GM19324 (cell line): ENCODE measurements at regions not wholly inside any gene's neighbourhood (a gene's known extent, or its start where the extent isn't known, plus 50 kb on each side); places are given as distances from the start of the nearest gene placed in this dataset.

ENCODE experiments used
- ATAC-seq: cut with Tn5 transposase; IDR thresholded peaks from one replicate; pipeline ENCODE4 v1.9.1; 2021; ENCODE audit warnings: mild to moderate bottlenecking, moderate library complexity; ENCODE audit not compliant: unreplicated experiment, low FRiP score

GRCh38 chr1:168913711-168914463, 184.9 kb upstream of the DPT start:
- no peak for ATAC-seq

GRCh38 chr1:168917309-168917708, 188.3 kb upstream of the DPT start:
- no peak for ATAC-seq

- no peak for ATAC-seq
These were observed 188.7 kb upstream of the ATP1B1 start for GRCh38 chr1:168917796-168918195.

DNA sequence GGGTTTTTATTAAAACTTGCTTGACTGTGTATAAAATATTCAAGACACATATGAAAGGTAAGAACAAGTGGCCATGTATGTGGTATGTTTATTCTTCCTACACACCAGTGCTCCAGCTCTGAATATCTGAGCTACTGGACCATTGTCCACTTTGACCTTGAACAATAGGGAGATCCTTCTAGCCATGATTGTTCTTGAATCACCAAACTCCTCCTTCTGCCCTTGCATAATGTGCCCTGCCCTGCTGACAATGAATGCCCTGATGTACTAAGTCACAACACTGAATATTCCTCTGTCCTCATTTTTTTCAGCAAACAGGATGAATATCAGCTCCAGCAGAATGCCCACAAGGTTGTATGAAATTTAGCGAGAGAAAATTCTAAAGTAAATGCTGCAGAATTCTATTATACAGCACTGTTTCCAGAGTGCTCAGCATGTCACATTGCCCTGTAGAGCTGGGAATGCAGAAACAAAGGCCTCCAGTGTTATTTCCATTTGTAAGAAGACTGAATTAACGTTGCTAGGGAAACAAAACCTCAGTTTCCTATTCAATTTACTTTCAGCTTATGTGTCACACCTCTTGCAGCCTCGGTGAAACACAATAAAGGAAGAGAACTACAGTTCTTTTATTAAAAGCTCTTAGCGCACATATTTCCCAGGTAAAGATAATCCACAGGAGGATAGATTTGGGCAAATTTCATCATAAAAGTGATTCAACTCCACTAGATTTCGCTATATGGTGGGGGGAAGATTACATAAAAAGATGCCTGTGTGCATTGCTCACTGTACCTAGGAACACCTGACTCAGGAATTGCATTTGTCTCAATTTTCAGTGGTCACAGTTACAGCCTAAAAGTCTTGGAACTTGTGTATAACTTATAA, 187.4 kb upstream of the ATP1B1 start:
- no peak for ATAC-seq

DNA sequence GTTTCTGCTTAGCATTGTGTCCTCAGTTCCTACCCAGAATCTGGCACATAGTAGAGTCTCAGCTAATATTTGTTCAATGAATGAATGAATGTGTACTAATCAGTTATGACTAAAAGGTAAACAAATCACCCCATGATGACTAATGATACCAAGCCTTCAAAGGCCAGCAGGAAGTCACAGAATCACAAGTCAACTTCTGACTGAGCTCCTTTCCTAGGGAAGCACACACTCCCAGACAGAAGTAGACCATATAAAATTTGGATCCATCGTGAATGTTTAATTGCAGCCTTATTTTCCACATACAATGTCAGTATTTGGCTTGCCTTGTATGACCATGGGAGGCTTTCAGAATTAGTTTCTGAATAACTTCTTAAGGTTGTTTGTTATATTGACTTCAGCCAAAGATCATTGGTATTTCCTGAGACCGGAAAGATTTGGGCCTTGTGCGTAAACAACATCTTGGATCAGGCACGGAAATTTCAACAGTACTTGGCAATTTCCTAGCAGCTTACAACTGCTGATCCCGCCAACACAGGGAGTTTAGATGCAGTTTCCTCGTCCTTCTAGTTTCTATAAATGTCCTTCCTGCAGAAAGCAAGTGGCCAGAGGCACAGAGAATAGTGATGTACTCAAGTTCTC, 185.9 kb upstream of the ATP1B1 start:
- ATAC-seq, result no peak

- no peak for ATAC-seq
These were observed 184.9 kb upstream of the ATP1B1 start for GRCh38 chr1:168921629-168922028.

- ATAC-seq, result no peak
These were observed 182.9 kb upstream of the ATP1B1 start for GRCh38 chr1:168923521-168924136.

DNA sequence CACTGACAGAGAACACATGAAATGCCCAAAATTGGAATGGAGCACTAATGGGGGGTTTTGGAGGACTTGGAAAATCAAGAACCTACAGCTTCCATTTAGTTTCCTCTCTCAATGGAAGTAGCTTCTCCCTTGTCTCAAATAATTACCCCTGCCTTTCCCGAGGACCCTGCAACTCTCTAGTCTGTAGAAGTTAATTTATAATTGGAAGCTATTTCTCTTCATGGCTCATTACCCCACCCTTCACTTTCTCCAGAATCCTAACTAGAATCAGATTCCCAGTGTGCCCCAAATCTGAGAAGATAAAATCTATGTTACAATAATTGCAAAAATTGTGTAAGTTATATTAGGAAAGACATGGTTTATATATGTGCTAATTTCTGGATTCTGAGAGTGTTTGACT, 181.5 kb upstream of the ATP1B1 start:
- ATAC-seq, result no peak

DNA sequence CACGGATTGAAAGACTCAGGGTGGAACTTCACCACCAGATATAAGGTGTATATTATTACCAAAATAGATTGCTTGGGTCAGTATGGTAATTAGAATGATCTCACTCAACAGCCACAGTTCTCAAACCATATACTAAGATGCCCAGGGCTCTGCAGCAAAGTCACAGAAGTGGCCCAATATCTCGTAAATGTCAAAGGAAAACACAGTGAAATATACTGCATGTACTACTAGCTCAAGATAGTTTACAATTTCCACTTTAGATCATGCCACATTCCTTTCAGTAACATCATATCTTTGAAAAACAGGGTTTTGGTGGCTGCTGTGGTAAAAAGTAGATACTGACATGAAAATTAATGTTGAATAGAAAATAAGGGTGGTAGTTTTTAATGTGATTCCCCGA, 180.3 kb upstream of the ATP1B1 start:
- ATAC-seq, result no peak

DNA sequence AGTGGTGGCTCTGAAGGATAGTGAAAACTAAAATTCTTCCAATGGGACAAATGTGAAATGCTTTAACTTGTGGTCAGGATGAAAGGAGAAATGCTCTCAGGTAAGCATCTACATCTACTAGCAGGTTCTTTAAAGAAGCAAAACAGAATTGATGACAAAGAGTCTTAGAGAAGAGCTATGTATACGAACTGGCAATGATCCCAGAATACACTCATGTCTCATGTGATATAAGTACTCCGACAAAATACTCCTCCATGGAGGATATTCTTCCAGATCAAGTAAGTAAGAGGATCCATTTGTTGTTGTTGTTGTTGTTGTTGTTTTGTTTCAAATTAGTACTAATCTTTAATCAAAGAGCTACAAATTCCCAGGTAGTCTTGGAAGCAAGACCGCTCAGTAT, 174.0 kb upstream of the ATP1B1 start:
- no peak for ATAC-seq

DNA sequence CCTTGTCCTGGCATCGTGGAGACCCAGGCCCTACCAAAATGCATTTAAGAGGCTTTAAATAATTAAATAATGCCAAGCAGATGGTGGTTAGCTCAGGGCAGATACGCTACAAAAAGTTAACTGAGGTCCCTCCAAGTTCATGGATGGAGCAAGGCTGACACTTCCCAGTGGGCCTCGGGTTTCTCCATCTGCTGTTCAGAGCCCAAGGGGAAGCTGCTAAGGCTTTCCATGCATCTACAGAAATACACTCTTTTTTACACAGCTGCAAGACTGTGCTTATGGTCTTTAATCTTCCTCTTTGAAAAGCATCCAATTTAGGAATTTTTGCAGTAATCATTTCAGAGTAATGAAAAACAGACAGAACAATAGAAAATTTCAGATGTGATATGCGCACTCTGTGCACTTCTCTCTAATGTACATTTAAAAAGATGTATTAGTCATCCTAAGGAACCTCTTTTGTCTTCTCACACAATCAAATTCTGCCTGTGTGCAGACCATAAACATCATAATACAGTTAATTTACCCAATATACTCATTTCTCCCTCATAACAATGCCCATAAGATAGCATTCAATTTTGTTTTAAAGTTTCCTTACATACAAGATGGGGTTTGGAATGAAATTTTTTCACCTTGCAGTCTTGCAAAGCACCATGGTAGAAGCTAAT, 173.2 kb upstream of the ATP1B1 start:
- ATAC-seq, result no peak

DNA sequence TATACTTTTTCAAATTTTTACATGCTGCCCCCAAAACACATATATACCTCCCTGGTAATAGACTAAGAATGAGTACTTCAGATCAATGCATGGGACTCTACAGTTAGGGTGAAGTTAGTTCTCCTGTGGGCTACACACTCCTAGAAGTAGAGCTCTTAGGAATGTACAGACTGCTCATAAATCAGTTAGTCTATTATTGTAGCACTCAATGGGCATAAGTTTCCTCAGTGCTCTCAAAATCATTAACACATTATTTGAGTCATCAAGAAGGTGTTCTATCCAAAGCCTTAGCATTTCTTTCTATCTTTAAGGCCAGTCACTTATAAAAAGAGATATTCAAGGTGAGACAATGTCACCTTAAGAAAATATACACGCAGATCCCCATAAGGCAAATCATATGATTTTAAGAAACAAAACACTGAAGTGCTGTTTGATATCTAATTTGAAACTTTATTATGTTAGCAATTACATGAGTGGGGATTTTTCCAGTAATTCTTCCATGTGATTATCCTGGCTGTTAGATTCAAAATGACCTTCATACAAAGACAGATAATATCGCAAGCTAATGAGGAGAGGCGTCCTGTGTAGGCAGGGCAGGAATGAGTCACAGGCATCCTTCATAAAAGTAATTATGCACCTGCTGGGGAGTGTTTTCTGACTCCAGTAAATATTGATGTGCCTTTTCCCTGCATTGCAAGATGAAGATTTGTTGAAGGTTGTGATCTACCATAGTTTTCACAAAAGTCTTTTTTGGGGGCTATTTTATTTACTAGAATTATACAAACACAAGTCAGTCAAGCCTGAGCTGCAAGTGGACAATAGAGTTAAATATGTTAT, 167.2 kb upstream of the ATP1B1 start:
- no peak for ATAC-seq

GRCh38 chr1:168939947-168940223, 166.6 kb upstream of the ATP1B1 start:
- no peak for ATAC-seq

- no peak for ATAC-seq
These were observed 164.8 kb upstream of the ATP1B1 start for GRCh38 chr1:168941640-168942039.

DNA sequence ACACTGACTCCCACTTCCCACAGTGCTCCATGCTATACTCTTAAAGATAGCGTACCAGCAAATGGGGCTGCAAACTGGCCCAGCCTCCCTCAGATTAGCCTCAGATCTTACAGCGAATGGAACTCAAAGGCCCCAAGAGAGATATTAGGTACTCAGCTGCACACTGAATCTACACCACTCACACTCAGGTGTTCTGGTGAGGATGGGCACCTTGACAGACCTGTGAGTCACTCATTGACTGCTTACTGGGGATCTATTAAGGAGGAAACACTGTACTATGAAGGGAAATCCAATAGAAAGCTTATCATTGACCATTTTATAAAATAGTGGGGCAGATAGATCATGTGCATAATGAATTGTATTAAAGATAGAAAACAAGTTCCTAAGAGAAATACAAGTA, 164.3 kb upstream of the ATP1B1 start:
- no peak for ATAC-seq

DNA sequence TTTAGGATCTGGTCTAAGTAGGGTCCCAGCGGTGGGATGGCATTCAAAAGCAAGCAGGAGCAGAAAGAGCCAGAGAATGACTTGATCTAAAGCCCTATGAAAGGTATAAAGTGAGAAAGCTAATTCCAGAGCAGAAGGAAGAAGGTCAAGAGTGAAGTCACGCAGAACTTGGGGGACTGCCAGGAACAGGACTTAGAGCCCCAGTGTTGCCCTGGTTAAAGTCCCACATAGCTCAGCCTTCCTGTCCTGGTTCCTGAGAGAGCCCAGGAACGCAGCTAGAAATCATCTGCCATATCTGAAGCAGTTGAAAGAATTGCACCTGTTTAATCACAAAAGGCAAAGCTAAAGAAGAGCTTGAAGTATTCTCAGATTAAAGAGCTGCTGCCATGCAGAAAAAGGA, 160.6 kb upstream of the ATP1B1 start:
- no peak for ATAC-seq

GRCh38 chr1:168947041-168947440, 159.4 kb upstream of the ATP1B1 start:
- no peak for ATAC-seq

- ATAC-seq, result no peak
These were observed 156.8 kb upstream of the ATP1B1 start for GRCh38 chr1:168949672-168950071.

DNA sequence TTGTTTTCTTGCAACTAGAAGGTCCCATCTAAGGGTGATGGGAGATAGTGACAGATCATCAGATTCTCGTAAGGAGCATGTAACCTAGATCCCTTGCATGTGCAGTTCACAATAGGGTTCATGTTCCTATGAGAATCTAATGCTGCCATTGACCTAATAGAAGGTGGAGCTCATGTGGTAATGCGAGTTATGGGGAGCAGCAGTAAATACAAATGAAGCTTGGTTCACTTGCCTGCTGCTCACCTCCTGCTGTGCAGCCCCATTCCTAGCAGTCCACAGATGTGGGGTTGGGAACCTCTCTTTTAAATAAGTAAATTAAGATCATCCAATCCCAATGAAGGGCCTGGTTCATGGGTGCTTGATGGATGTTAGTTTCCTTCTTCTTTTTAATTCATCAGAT, 148.7 kb upstream of the ATP1B1 start:
- no peak for ATAC-seq
